HG03066 (cell line): ENCODE measurements at regions not wholly inside any gene's neighbourhood (a gene's known extent, or its start where the extent isn't known, plus 50 kb on each side); places are given as distances from the start of the nearest gene placed in this dataset.

Source experiments
- ATAC-seq: cut with Tn5 transposase; IDR thresholded peaks from one replicate; pipeline ENCODE4 v1.9.1; 2021; ENCODE audit warnings: low read depth; ENCODE audit not compliant: unreplicated experiment

DNA sequence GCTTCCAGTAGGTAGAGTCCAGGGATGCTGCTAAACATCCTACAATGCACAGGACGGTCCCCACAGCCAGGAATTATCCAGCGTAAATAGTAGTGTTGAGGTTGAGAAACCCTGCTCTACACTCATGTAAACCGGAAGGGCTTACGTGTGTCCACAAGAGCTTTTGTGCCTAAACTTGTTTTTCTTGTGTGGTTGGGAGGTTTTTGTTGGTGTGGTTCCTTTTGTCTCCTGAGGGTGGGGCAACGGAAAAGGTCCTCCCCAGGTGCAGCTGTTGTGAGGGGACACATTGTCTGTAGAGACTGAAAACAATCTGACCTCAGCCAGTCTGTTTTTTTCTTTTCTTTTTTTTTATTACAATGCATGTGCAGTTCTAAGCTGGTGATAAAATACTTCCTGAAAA lies 72.7 kb upstream of the MGAT5 start:
- peak; percentile 72 for ATAC-seq

DNA sequence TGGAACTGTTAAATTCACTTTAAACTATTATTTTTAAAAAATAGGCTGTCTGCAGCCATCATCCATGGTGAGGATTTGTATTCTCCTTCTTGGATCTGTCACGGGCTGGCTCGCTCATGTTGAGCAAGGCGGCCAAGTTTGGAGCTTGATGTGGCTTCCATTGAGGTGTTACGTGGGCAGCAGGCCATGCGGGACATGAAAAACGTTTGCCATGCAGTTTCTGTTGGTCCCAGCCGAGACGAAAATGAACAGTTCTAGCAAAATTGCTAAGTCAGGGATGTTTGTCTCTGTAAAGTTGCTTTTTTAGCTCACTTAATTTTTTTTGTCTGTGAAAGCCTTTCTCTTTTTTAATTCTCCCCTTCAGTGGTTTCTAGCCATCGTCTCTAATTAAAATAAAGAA lies 70.2 kb upstream of the MGAT5 start:
- ATAC-seq, result no peak

DNA sequence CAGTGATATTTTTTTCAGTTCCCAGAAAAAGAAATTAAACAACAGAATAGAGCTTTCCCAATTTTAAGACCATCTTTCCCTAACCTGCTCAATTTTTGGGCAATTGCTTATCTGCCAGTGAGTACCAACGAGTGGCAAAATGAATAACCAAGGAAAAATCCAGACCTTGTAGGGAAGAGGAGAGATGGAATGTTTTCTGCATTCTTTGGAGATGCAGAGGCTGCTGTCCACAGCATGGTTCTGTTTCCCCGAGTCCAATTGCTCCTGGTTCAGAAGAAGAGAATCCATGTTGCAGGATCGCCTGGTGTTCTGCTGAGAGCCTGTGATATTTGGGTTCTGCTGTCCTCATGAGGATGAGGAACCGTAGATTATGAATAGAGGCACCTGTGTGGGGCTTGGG lies 68.2 kb upstream of the MGAT5 start:
- ATAC-seq, result no peak

DNA sequence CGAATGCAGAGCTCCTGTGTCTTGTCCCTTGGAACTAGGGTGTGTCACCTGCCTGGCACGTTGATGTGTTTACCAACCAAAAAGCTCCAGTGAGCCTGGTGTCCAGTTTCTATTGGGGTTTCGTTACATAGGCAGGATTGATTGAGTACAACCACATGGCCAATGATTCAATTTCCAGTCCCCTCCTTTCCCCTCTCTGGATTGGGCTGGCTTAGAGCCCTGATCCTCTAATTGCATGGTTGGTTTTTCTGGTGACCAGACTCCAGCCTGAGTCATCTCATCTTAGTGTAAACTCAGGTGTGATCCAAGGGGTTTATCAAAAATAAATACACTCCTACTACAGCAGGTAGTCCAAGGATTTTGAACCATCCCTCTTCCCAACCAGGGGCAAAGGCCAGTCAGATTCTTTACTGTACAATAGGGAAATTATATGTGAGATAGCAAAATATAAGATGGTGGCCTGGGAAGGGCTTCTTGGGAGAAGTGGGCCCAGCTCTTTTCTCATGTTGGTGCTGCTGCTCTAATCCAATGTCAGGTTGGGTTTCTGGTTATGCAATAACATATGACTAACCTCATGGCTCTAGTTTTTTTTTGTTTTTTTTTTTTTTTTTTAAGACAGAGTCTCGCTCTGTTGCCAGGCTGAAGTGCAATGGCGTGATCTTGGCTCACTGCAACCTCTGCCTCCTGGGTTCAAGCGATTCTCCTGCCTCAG lies 64.7 kb upstream of the MGAT5 start:
- no peak for ATAC-seq

DNA sequence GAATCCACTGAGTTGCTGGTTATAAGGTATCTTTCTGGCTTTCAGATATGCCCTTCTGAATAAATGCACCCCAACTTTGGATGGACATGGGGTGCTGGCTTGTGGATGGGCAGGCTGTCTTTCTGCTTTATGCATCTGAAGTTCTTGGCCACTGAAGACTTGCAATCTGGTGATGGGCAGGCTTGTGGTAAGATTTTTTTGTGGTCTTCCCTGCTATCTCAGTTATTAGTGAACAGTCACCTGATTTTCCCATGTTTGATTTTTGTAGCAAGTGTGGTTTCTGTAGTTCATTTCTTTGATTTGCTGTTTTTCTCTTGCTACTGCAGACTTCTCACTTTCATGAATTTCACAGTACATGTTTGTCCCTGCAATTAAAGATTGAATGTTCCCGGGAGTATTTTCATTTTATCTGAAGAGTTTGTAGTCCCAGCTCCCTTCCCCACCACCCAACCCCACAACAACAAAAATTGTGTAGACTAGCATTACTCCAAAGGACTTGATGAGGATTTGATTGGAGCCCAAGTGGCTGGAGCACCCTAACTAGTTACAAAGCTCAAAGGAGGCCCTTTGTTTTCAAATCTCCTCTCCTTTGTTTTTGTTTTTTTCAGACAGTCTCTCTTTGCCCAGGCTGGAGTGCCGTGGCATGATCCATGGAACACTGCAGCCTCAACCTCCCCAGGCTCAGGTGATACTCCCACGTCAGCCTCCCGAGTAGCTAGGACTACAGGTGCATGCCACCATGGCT lies 63.6 kb upstream of the MGAT5 start:
- no peak for ATAC-seq

DNA sequence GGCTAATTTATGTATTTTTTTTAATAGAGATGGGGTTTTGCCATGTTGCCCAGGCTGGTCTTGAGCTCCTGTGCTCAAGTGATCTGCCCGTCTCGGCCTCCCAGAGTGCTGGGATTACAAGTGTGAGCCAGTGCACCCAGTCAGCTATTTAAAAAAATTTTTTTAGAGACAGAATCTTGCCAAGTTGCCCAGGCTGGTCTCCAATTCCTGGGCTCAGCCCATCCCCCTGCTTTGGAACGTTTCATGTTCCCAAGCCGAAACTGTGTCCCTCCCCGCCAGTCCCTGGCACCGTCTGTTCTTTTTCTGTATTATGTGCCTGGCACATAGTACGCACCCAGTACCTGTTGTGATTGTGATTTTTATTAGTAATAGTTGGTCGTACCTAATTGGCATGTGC lies 63.1 kb upstream of the MGAT5 start:
- ATAC-seq, result no peak

DNA sequence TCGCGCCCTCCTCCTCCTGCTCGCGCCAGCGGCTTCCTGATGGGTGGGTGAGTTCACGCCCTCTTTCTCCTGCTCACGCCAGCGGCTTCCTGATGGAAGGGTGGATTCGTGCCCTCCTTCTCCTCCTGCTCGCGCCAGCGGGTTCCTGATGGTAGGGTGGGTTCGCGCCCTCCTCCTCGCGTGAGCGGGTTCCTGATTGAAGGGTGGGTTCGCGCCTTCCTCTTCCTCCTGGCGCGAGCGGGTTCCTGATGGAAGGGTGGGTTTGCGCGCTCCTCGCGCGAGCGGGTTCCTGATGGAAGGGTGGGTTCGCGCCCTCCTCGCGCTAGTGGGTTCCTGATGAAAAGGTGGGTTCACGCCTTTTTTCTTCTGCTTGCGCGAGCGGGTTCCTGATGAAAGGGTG lies 62.0 kb upstream of the MGAT5 start:
- no peak for ATAC-seq

DNA sequence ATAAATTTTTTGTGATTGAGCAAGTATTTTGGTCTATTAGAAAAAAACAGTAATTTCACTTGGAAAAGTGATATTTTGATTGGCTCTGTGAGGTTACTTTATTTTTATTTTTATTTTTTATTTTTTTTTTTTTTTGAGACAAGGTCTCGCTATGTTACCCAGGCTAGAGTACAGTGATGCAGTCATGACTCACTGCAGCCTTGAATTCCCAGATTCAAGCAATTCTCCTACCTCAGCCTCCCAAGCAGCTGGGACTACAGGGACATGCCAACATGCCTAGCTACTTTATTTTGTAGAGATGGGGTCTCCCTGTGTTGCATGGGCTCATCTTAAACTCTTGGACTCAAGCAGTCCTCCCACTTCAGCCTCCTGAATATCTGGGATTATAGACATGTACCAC lies 60.9 kb upstream of the MGAT5 start:
- ATAC-seq, result no peak

DNA sequence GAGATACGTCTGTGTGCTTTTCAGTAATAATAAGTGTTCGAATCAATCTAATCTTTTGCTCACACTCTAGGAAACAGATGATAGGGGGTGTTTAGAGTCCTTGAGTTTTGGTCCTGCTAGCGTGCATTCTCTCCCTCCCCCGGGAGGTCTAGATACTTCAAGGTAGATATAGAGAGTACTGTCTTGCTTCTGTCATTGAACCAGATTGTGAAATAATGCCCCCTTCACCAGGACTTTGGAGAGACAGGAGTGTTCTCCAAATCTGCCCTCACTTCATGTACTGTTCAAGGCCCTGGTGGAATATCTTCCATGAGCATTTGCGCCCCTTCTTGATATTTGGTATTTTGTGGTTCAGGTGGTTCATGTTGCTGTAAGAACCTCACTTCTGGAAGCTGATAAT lies 59.4 kb upstream of the MGAT5 start:
- ATAC-seq, result no peak

DNA sequence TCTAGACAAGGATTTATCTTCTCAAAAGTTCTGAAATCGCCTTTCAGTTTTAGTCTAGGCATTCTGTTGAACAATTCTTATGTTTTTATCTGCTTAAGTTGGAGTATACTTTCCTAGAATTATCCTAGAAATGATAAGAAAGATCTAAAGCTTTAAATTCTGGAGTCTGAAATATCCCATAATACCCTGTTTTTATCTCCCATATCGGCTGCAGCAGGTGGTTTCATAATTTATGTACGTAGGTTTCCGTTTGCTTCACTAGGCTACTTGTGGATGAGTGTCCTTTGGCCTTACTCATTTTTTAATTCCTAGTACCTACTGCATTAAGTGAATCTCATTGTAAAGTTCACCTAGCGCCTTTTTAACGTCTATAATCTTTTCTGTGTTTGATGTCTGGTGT lies 58.5 kb upstream of the MGAT5 start:
- no peak for ATAC-seq

DNA sequence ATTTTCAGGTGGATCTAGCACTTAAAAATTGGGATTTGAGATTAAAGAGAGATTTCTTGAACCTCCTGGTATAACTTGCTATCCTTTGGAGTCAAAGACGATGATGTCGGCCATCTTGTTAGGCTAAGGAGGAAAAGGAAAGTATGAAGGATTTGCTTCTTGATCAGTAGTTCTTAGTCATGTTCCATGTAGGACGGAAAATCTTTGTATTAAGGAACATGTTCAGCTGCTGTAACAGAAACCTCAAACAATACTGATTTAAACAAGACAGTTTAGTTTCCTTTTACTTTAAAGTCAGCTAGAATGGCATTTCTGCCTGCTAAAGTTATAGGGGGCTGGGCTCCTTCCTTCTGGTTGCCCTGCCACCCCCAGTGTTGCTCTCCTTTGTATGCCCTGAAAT lies 56.4 kb upstream of the MGAT5 start:
- ATAC-seq, result peak; percentile 5

DNA sequence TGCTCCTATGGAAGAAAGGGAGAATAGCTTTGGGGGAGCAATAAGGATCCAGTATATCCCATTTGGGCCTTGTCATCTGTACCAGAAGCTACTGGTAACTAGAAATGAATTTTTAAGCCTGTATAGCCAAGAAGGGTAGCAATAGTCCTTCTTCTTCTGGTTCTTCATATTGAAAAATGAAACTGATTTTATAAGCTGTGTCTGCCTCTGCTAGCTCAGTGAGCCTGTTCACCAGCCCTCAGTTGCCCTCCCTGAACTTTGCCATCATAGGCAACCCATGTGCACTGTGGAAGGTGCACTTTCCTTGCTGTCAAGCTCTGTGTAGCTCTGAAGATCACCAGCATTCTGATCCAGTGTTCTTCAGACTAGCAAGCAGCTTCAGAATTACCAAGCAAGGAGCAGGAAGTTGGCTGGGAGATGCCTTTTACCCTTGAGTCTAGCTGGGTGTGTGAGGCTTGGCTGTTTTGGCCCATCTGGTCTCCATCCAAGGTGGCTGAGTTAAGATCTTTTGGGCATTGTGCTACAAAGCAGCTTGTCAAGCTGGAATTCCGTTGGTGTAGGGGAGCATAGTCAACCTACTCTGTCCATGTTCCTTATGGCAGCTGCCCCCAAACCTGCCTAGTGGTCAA lies 55.8 kb upstream of the MGAT5 start:
- ATAC-seq, result peak; percentile 60

DNA sequence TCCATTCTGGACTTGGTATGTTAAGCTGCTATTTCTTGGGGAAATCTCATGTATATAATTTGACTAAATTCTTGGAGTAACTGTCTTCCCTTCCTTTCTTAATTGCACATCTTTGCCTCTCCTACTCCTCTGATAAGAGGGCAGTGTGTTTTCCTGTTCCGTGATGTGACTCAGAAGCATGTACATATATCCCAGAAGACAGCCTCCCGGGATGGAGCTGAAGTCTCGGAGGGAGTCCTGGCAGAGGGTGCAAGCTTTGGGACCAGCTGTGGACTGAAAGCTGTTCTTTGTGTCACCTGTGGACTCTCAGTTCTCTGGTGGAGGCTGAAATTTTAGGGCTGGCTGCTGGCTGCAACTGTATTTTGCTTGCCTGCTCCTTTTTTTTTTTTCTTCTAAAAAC lies 54.7 kb upstream of the MGAT5 start:
- ATAC-seq, result no peak

DNA sequence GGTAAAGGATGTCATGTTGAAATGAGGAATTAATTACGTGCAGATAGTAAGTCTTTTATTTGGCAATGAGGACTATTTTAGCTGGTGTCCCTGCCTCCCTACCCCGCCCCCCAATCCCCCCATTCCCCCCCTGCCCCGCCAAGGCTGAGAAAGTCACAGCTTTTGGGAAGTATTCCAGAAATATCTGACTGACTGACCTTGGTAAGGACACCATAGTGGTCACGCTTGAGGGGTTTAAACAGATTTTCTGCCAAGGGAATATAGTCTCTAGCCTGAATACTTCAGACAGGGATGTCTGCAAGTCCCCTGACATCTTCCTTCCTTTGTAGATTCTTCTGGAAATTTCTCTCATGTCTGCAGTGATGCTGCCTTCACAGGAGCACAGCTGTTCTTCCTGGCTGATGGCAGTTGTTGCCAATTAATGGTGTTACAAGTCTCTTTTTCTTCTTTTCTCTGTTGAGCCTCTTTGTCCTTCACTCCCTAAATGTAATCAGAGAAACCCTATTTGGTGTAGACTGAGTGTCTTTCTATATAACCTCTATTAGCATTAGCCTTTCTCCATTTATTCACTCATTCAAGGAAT lies 53.7 kb upstream of the MGAT5 start:
- no peak for ATAC-seq

DNA sequence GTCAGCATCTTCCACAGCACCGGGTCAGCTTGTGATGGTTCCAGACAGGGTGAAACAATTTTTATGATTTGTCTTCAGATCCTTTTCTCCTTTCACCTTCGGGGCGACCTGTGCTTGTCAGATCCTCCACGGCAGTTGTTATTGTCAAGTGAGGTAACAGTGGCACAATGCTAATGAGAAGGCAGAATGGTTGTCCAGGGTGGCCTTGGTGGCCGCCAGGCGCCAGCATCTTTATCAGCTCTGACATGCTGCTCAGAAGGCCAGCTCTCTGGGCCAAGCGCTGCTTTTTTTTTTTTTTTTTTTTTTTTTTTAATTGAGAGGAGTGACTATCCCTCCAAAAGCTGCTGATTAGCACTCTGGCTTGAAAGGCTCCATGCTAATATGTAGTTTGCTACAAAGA lies 52.3 kb upstream of the MGAT5 start:
- ATAC-seq, result no peak

DNA sequence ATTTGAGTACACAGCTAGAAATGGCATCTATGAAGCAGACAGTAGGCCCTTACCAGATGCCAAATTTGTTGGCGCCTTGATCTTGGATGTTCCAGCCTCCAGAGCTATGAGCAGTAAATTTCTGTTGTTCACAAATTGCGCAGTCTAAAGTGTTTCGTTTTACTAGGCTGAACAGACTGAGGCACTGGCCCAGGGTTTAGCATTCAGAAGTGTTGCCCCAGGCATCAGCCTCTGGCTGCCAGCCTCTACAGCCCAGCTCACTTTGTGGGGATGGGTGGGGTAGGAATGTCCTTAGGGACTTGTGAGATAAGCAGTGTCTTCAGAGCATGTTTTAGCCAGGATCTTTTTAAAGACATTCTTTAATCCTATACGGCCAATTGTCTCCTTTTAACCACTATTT lies 51.5 kb upstream of the MGAT5 start:
- no peak for ATAC-seq

DNA sequence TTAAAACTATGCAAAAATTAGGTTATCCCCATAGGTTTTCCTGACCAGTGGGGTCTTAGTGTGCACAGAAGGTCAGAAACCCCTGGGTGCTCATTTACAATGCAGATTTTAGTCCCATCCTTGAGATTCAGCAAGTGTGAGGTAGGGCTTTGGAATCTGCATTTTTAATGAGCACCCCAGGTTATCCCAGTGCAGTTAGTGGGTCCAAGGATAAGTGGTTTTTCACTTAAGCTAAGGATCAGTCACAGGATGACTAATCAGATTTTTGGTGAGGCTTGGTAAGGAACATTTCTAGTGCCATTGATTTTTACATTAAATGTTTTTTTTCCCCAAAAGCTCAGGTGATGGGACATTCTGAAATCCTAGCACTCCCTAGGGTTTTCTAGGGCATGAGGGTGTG lies 50.7 kb upstream of the MGAT5 start:
- no peak for ATAC-seq
